Motor neuron (in vitro differentiated cells): ENCODE measurements at regions not wholly inside any gene's neighbourhood (a gene's known extent, or its start where the extent isn't known, plus 50 kb on each side); places are given as distances from the start of the nearest gene placed in this dataset.
"Not testable (repeated sequence)": the region's sequence is repeated elsewhere in the genome, so short reads cannot be mapped to it uniquely, and the experiment has no call there.

ENCODE experiments used
- ATAC-seq, 8 experiments: fragments of 200-7000 bp; cut with Tn5 transposase; replicated peaks in 6 of 8; 2 replicates each; pipeline ENCODE4 v1.8.0; 2021; ENCODE audit warnings: mild to moderate bottlenecking in 8 of 8, moderate library complexity in 8 of 8
- H3K27ac ChIP-seq, 2 donors: fragments of 250-450 bp; sonication (Bioruptor Pico); 2 replicates each; pipeline ENCODE4 v1.9.0; 2021; ENCODE audit warnings: antibody characterized with exemption in 2 of 2, mild to moderate bottlenecking in 2 of 2, moderate library complexity in 1 of 2
- H3K4me1 ChIP-seq, 2 donors: fragments of 250-450 bp; sonication (Bioruptor Pico); replicated peaks in 1 of 2; 2 replicates each; pipeline ENCODE4 v1.6.1; 2021; ENCODE audit warnings: antibody characterized with exemption in 2 of 2, mild to moderate bottlenecking in 2 of 2, moderate library complexity in 1 of 2
- H3K4me3 ChIP-seq, 5 donors: fragments of 250-450 bp; sonication (Bioruptor Pico); 2 replicates each; pipeline ENCODE4 v1.9.0; 2021; ENCODE audit warnings: antibody characterized with exemption in 5 of 5, mild to moderate bottlenecking in 5 of 5, moderate library complexity in 4 of 5
- WGBS, 10 experiments: fragments of 450-650 bp; shearing (Covaris generic); methylation state at CpG; one replicate each; pipeline ENCODE4 v1.0.0; 2022; 5-methylcytosine and 5-hydroxymethylcytosine counted together
- in situ Hi-C, 9 experiments: fragments of 400-800 bp; cut with MboI; loops; one replicate each; pipeline ENCODE4 v1.15.0; 2021; ENCODE audit warnings: low sequenced_read_pairs in 9 of 9, low pct_unique_long_range_greater_than_20kb in 2 of 9; ENCODE audit not compliant: unreplicated experiment in 9 of 9

DNA sequence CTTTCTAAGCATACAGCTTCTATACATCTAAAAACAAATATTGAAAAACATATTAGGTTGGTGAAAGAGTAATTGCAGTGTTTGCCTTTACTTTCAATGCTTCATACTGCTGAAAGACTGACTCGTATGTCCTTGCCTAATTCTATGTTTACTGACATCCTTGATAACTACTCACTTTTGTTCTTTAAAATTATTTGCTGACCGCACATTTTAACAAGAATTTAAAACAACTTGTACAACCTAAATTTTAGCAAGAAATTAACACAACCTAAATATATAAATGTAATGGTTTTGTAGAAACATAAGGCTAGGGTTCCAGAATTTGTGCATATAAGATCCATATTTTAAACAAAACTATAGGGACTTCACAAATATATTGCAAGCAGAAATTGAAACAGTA is 640.2 kb upstream of the MMS22L start:
- no peak for ATAC-seq
- 45 to 100% (median 90%) methylated on average over 1 to 2 of the region's 2 CpGs; no CpG with 5 or more reads in 1 of the 10 experiments for WGBS, 10 experiments
- in situ Hi-C loops: no loop called here
- Histone ChIP-seq H3K27ac (no peak overlapping the region), H3K4me3 (no peak overlapping the region), H3K4me1 (peaks cover 13 to 14% of the 10 kb centered on the region in 2 donors)

DNA sequence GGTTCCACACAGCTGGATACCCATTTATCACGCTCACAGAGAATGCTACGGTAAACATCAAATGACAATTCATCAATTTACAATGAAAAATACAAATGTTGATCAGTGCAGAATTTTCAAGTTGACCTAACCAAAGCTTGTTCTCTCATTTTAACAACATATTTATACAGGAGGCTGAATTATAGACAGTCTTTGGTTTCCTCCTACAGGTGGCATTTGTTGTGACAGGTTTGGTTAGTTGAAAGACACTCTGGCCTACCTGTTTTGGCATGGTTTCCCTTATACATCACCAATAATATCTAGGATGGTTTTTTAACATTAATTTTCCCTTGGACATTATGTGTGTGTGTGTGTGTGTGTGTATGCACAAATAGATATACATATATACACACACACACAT is 642.5 kb upstream of the MMS22L start:
- Histone ChIP-seq H3K4me1 (peaks cover 0 to 3% of the 10 kb centered on the region in 2 donors), H3K27ac (no peak overlapping the region), H3K4me3 (no peak overlapping the region)
- in situ Hi-C loops: no loop called here
- 67 to 100% (median 75%) methylated on average over 1 to 2 of the region's 2 CpGs; no CpG with 5 or more reads in 3 of the 10 experiments for WGBS, 10 experiments
- ATAC-seq: no peak

DNA sequence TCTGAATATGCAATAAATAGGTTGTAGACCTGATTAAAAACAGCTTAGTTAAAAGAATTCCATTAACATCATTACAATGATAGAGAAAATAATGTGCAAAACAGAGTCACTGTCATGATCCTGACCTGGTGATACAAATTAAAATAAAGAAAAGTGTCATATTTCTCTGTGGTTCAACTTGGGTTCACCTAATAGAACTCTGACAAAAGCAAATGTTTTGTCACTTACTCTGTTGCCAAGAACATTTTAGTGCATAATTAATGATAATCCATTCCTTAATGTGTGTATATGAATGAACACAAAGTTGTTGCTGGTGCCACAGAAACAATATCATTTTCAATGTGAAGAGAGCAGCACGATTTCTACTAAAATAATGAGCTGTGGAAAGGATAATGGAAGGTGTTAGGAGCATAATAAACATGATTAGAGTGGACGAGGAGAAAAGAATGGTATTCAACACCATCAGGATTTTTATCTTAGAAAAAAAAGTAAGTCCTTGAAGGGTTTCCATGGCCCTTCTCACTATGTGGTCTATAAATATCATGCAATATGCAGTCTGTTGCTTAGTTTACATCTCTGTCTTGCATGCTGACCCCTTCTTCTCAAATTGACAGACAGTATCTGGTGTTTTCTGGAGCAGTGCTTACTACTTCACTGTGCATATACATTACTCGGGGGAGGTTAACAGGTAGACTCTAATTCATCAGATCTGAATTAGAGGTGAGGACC is 656.6 kb upstream of the MMS22L start:
- no peak overlapping the region for H3K4me3 ChIP-seq
- H3K27ac ChIP-seq: no peak overlapping the region
- 10 to 100% (median 76%) methylated on average over 1 to 3 of the region's 3 CpGs; no CpG with 5 or more reads in 1 of the 10 experiments for WGBS, 10 experiments
- in situ Hi-C loops: no loop called here
- ATAC-seq: peak in 4 of 8 experiments; percentile 49 to 80 (median 60)
- H3K4me1 ChIP-seq: peaks cover 0 to 11% of the 10 kb centered on the region in 2 donors

DNA sequence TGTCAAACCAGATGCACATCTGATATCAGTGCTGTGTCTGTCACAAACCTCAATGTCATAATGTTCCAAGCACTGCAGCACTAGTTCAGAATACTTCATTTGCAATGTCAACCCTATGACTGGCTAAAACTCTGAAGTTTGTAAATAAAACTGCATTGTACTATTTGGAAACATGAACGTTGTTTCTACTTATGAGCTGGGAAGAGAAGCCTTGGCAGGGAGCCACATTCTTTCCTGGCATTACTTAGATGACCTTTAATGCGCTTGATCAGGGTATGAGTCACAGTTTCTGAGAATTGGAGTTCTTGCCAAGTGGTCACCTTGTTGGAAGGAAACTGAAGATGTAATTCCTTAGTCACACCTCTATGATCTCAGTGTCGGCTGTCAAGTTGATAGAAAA is 664.8 kb upstream of the MMS22L start:
- in situ Hi-C loops: no loop called here
- Histone ChIP-seq H3K4me3 (no peak overlapping the region), H3K4me1 (no peaks in the 10 kb centered on the region), H3K27ac (no peak overlapping the region)
- WGBS, 10 experiments: 50 to 93% (median 73%) methylated on average over 2 to 3 of the region's 3 CpGs
- ATAC-seq: peak in 7 of 8 experiments; percentile 15 to 96 (median 67)

DNA sequence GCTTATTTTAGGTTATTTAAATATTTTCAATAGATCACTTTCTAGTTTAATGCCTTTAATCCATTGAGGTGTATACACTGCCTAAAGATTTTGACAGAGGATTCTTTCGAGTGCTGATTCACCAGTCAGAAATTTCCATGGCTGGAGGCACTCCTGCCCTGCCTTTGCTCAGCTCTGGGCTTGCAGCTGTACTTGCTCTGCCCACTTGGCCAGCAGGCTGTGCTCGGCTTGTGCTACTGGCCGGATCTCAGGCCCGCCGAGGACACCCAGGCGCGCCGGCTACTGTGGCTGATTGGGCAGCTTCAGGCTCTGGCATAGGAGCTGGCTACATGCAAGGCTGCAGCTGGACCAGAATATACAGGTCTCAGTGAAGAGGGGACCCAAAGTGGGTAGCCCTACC is 675.1 kb upstream of the MMS22L start:
- peak in 3 of 8 experiments; percentile 60 to 88 (median 84) for ATAC-seq

DNA sequence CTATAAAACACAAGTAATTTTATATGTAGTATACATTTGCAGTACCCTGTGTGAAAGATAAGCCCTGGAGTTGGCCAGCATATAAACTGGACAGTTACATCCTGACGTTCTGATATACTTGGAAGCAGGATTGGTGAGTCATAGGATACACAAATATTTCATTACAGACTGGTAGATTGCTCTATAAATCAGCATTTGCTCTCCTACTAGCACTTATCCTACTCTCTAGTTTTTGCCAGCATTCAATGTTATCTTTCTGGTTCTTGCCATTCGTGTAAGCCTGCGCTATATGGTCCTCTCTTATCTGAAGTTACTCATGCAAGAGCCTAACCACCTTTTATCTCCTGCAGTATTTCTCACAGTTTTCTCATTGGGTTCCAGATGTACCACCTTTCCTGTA is 680.2 kb upstream of the MMS22L start:
- peak in 6 of 8 experiments; percentile 48 to 99 (median 94) for ATAC-seq
- no peak overlapping the region for H3K27ac ChIP-seq
- in situ Hi-C loops: no loop called here
- WGBS, 10 experiments: 16 to 92% (median 85%) methylated on average over 1 to 3 of the region's 3 CpGs; no CpG with 5 or more reads in 1 of the 10 experiments
- H3K4me1 ChIP-seq: peaks cover 0 to 5% of the 10 kb centered on the region in 2 donors
- H3K4me3 ChIP-seq: no peak overlapping the region

More for the DNA sequence above, 675.1 kb upstream of the MMS22L start:
- in situ Hi-C loops: no loop called here
- WGBS, 10 experiments: 60 to 100% (median 81%) methylated on average over 1 to 8 of the region's 8 CpGs; no CpG with 5 or more reads in 2 of the 10 experiments
- Histone ChIP-seq H3K4me3 (no peak overlapping the region), H3K4me1 (peaks cover 0 to 5% of the 10 kb centered on the region in 2 donors), H3K27ac (no peak overlapping the region)

DNA sequence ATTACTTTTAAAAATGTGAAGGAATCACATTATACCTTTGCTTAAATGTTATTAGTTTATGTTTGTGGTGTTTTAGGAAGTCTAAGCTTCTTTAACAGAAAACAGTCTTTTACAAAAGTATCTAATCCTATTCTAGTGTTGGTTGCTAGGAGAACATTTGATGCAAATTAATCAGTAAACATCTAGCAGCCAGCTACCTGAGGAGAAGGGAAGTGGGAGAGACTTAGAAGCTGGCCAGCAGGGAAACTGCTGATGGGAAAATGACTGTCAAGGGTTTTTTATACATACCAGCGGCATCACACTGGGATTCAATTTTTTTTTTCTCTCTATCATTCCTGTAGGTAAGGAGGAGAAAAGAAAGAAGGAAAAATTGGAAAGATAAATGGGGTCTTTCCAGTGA is 686.0 kb upstream of the MMS22L start:
- in situ Hi-C loops: no loop called here
- Histone ChIP-seq H3K4me3 (no peak overlapping the region), H3K27ac (no peak overlapping the region), H3K4me1 (no peaks in the 10 kb centered on the region)
- 14 to 100% (median 50%) methylated on average over 1 of the region's 1 CpG; no CpG with 5 or more reads in 3 of the 10 experiments for WGBS, 10 experiments
- no peak for ATAC-seq

DNA sequence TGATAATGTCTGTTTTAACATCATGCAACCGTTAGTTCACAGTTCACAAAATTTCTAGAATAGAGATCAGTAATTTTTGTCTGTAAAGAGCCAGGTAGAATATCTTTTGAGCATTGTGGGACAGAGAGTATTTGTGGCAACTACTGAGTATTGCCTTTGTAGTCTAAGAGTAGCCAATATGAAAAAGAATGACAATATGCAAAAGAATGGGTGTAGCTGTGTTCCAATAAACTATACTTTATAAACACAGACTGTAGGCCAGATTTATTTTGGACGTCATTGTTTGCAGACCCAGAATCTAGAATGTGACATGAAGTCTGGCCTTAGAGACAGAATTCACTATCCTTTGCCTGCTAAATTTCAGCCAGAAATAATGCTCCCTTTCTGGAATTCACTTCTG is 694.1 kb upstream of the MMS22L start:
- in situ Hi-C loops: no loop called here
- Histone ChIP-seq H3K4me3 (no peak overlapping the region), H3K4me1 (no peaks in the 10 kb centered on the region), H3K27ac (no peak overlapping the region)
- 0 to 97% (median 70%) methylated on average over 1 to 2 of the region's 2 CpGs for WGBS, 10 experiments
- peak in 2 of 8 experiments; percentile 66 to 72 for ATAC-seq

DNA sequence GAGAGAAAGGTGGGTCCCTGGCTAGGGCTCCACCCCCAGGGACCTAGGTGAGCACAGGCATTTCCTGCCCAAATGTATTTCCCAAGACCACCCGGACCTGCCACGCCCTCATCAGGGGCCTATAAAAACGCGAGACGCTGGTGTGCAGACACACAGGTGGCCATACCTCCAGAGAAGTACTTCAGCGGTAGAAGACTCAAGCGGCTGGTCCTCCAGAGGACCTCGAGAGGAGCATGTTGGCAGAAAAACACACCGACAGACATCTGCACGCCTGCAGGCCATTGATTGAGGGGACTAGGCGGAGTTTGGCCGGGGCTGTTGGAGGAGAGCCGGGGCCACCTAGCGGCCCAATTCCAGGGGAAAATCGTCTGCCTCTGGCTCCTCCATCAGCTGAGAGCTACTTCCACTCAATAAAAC is 695.8 kb upstream of the MMS22L start:
- H3K4me3 ChIP-seq: no peak overlapping the region
- WGBS, 10 experiments: 90 to 100% (median 96%) methylated on average over 1 to 7 of the region's 15 CpGs; no CpG with 5 or more reads in 6 of the 10 experiments
- no peak for ATAC-seq
- in situ Hi-C loops: no loop called here
- H3K27ac ChIP-seq: no peak overlapping the region
- no peaks in the 10 kb centered on the region for H3K4me1 ChIP-seq

DNA sequence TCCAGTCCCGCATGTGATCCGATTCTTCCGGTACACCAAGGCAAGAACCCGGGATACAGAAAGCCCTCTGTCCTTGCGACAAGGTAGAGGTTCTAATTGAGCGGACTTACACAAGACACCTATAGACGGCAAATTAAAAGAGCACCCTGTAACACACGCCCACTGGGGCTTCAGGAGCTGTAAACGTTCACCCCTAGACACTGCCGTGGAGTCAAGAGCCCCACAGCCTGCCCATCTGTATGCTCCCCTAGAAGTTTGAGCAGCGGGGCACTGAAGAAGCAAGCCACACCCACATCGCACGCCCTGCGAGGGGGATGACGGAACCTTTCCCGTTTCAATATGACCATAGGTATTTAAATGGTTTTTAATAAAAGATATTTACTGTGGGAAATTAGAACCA is 696.3 kb upstream of the MMS22L start:
- H3K4me1 ChIP-seq, H3K27ac ChIP-seq, ATAC-seq, in situ Hi-C loops, H3K4me3 ChIP-seq: not testable (repeated sequence)
- WGBS, 10 experiments: 58 to 100% (median 97%) methylated on average over 1 to 15 of the region's 16 CpGs; no CpG with 5 or more reads in 1 of the 10 experiments

DNA sequence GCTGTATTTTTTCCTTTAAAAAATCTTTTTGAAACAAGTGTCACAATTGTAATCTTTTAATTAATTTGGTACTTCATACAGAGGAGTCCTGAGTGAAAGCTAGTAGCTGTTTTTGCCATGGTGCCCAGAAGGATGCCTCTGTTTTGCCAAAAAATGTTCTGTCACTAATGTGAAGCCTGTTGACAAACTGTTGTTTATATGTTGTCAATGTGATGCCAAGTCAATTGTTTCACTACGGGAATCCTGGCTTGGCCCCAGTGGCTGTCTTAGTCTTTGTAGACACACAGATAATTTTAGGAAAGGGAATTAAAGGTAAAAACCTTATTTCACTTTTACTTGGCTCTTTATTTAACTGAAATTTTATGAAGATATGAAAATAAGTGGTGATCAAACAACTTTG is 706.4 kb upstream of the MMS22L start:
- 0 to 91% (median 55%) methylated on average over 1 of the region's 1 CpG; no CpG with 5 or more reads in 2 of the 10 experiments for WGBS, 10 experiments
- in situ Hi-C loops: no loop called here

DNA sequence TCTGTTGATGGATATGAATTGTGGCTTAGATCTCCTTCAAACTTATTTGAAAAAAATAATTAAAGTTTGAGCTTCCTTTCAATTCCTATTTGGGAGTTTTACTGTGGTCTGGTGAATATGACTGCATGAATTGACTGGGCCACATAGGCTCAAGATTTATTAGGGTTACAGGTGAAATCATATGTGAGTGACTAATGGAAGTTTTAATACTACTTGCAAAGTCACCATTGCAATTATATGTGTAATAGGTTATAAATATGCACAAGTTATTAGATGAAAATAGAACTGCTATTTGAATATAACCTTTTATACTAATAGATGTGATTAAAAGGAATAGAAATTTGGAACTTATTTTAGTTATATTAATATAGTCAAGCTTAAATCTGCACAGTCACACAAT is 712.1 kb upstream of the MMS22L start:
- H3K4me3 ChIP-seq: no peak overlapping the region
- no peak for ATAC-seq
- H3K4me1 ChIP-seq: no peaks in the 10 kb centered on the region
- in situ Hi-C loops: no loop called here
- H3K27ac ChIP-seq: no peak overlapping the region

More for the DNA sequence above, 706.4 kb upstream of the MMS22L start:
- Histone ChIP-seq H3K27ac (no peak overlapping the region), H3K4me3 (no peak overlapping the region), H3K4me1 (no peaks in the 10 kb centered on the region)
- no peak for ATAC-seq

DNA sequence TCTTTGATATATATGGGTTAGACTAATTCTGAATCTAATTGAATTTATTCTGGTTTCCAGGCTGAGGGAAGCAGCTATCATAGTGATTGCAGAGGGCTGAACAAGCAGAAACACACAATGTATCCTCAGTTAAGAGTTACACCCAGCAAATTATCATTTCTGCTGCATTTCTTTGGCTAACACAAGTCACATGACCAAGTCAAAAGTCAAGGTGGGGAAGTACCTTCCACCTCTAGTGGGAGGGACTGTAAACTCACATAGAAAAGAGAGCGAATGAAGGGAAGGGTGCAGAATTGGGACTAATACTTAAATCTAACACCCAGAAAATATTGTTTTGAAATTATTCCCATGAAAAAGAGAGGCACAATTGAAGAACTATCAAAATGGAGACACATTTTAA is 719.7 kb upstream of the MMS22L start:
- 67 to 100% (median 100%) methylated on average over 1 of the region's 1 CpG; no CpG with 5 or more reads in 4 of the 10 experiments for WGBS, 10 experiments
- no peak overlapping the region for H3K4me3 ChIP-seq
- in situ Hi-C loops: no loop called here

More for the DNA sequence above, 719.7 kb upstream of the MMS22L start:
- H3K4me1 ChIP-seq: no peaks in the 10 kb centered on the region
- H3K27ac ChIP-seq: no peak overlapping the region
- no peak for ATAC-seq
